ENCODE measurements at regions not wholly inside any gene's neighbourhood (a gene's known extent, or its start where the extent isn't known, plus 50 kb on each side); places are given as distances from the start of the nearest gene placed in this dataset.

GRCh38 chr21:27825035-27825434 is 858.1 kb upstream of the ADAMTS5 start:
- Mint-ChIP-seq H3K4me1 (ENCODE audit: low read depth, unreplicated experiment) (no peaks in the 10 kb centered on the region), H3K36me3 (ENCODE audit: unreplicated experiment) (no peaks in the 10 kb centered on the region), H3K4me3 (ENCODE audit: unreplicated experiment) (no peak overlapping the region), H3K9me3 (ENCODE audit: unreplicated experiment) (peaks cover 1% of the 10 kb centered on the region), H3K27me3 (ENCODE audit: unreplicated experiment) (no peaks in the 10 kb centered on the region), H3K27ac (ENCODE audit: unreplicated experiment) (no peak overlapping the region)
- no peak for DNase-seq
- no peak for TF ChIP-seq CTCF (IDR thresholded peaks at IDR 0.05; ENCODE audit: partially characterized antibody, unreplicated experiment)

GRCh38 chr21:27823652-27824201 is 856.8 kb upstream of the ADAMTS5 start:
- TF ChIP-seq CTCF (IDR thresholded peaks at IDR 0.05; ENCODE audit: partially characterized antibody, unreplicated experiment), result no peak
- no peak overlapping the region for H3K4me3 Mint-ChIP-seq (ENCODE audit: unreplicated experiment)
- H3K36me3 Mint-ChIP-seq (ENCODE audit: unreplicated experiment), result no peaks in the 10 kb centered on the region
- H3K9me3 Mint-ChIP-seq (ENCODE audit: unreplicated experiment), result peaks cover 1% of the 10 kb centered on the region
- H3K27ac Mint-ChIP-seq (ENCODE audit: unreplicated experiment), result no peak overlapping the region
- DNase-seq, result no peak
- no peaks in the 10 kb centered on the region for H3K27me3 Mint-ChIP-seq (ENCODE audit: unreplicated experiment)
- H3K4me1 Mint-ChIP-seq (ENCODE audit: low read depth, unreplicated experiment), result no peaks in the 10 kb centered on the region

- H3K4me3 Mint-ChIP-seq (ENCODE audit: unreplicated experiment), result no peak overlapping the region
- no peak for DNase-seq
- H3K9me3 Mint-ChIP-seq (ENCODE audit: unreplicated experiment), result no peaks in the 10 kb centered on the region
- no peak for TF ChIP-seq CTCF (IDR thresholded peaks at IDR 0.05; ENCODE audit: partially characterized antibody, unreplicated experiment)
- no peaks in the 10 kb centered on the region for H3K36me3 Mint-ChIP-seq (ENCODE audit: unreplicated experiment)
- no peaks in the 10 kb centered on the region for H3K4me1 Mint-ChIP-seq (ENCODE audit: low read depth, unreplicated experiment)
- H3K27ac Mint-ChIP-seq (ENCODE audit: unreplicated experiment), result no peak overlapping the region
- H3K27me3 Mint-ChIP-seq (ENCODE audit: unreplicated experiment), result no peaks in the 10 kb centered on the region
Measured at GRCh38 chr21:27820342-27820741, 853.5 kb upstream of the ADAMTS5 start.

- Mint-ChIP-seq H3K4me1 (ENCODE audit: low read depth, unreplicated experiment) (no peaks in the 10 kb centered on the region), H3K36me3 (ENCODE audit: unreplicated experiment) (no peaks in the 10 kb centered on the region), H3K27me3 (ENCODE audit: unreplicated experiment) (no peaks in the 10 kb centered on the region), H3K9me3 (ENCODE audit: unreplicated experiment) (no peaks in the 10 kb centered on the region), H3K4me3 (ENCODE audit: unreplicated experiment) (no peak overlapping the region), H3K27ac (ENCODE audit: unreplicated experiment) (no peak overlapping the region)
- no peak for TF ChIP-seq CTCF (IDR thresholded peaks at IDR 0.05; ENCODE audit: partially characterized antibody, unreplicated experiment)
- no peak for DNase-seq
Measured at GRCh38 chr21:27819299-27819698, 852.4 kb upstream of the ADAMTS5 start.

GRCh38 chr21:27818847-27819246 is 852.0 kb upstream of the ADAMTS5 start:
- Mint-ChIP-seq H3K27ac (ENCODE audit: unreplicated experiment) (no peak overlapping the region), H3K36me3 (ENCODE audit: unreplicated experiment) (no peaks in the 10 kb centered on the region), H3K27me3 (ENCODE audit: unreplicated experiment) (no peaks in the 10 kb centered on the region), H3K4me1 (ENCODE audit: low read depth, unreplicated experiment) (no peaks in the 10 kb centered on the region), H3K9me3 (ENCODE audit: unreplicated experiment) (no peaks in the 10 kb centered on the region), H3K4me3 (ENCODE audit: unreplicated experiment) (no peak overlapping the region)
- TF ChIP-seq CTCF (IDR thresholded peaks at IDR 0.05; ENCODE audit: partially characterized antibody, unreplicated experiment), result no peak
- no peak for DNase-seq
